Fibroblast of lung (primary cell): ENCODE measurements at regions not wholly inside any gene's neighbourhood (a gene's known extent, or its start where the extent isn't known, plus 50 kb on each side); places are given as distances from the start of the nearest gene placed in this dataset.

ENCODE experiments used
- CTCF ChIP-seq, 2 donors: IDR thresholded peaks in 1 of 2; conservative IDR thresholded peaks in 1 of 2; 1 replicate in 1 of 2; 2 replicates in 1 of 2; pipeline ENCODE4 v1.5.1; 2011 to 2012; ENCODE audit warnings: low read length in 2 of 2, control low read depth in 1 of 2, inconsistent platforms in 1 of 2, low read depth in 1 of 2, mild to moderate bottlenecking in 1 of 2
- EZH2 ChIP-seq: IDR thresholded peaks from 2 replicates; pipeline ENCODE4 v1.5.1; 2012; ENCODE audit warnings: low read length, control low read depth, mild to moderate bottlenecking; ENCODE audit errors: missing control alignments

GRCh38 chr2:198701481-198701880 lies 756.3 kb downstream of the SATB2 start:
- TF ChIP-seq EZH2 (no peak), CTCF (conservative IDR thresholded peaks at IDR 0.05 in 1 of 2, IDR thresholded peaks at IDR 0.05 in 1 of 2; ENCODE audit: low read depth in 1 of 2, low read length in 2 of 2) (no peak)
